ENCODE measurements at regions not wholly inside any gene's neighbourhood (a gene's known extent, or its start where the extent isn't known, plus 50 kb on each side); places are given as distances from the start of the nearest gene placed in this dataset.

- DNase-seq (ENCODE audit: low spot score) (no peak), ATAC-seq (ENCODE audit: insufficient number of reproducible peaks, low FRiP score, low read depth) (no peak)
- Histone ChIP-seq H3K36me3 (no peaks in the 10 kb centered on the region), H3K27ac (no peak overlapping the region), H3K4me3 (no peak overlapping the region), H3K9me3 (no peaks in the 10 kb centered on the region), H3K4me1 (ENCODE audit: control insufficient read depth in 1 of 2, low read depth in 2 of 2) (no peaks in the 10 kb centered on the region), H3K27me3 (replicated peaks; ENCODE audit: insufficient read depth) (no peaks in the 10 kb centered on the region)
- TF ChIP-seq, protein P1, sequence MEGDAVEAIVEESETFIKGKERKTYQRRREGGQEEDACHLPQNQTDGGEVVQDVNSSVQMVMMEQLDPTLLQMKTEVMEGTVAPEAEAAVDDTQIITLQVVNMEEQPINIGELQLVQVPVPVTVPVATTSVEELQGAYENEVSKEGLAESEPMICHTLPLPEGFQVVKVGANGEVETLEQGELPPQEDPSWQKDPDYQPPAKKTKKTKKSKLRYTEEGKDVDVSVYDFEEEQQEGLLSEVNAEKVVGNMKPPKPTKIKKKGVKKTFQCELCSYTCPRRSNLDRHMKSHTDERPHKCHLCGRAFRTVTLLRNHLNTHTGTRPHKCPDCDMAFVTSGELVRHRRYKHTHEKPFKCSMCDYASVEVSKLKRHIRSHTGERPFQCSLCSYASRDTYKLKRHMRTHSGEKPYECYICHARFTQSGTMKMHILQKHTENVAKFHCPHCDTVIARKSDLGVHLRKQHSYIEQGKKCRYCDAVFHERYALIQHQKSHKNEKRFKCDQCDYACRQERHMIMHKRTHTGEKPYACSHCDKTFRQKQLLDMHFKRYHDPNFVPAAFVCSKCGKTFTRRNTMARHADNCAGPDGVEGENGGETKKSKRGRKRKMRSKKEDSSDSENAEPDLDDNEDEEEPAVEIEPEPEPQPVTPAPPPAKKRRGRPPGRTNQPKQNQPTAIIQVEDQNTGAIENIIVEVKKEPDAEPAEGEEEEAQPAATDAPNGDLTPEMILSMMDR (IDR thresholded peaks at IDR 0.05) = no peak
Observed at GRCh38 chr6:167435209-167435728, 110.4 kb downstream of the TTLL2 start.

GRCh38 chr6:167437888-167438484 lies 113.1 kb downstream of the TTLL2 start:
- Histone ChIP-seq H3K27me3 (replicated peaks; ENCODE audit: insufficient read depth) (no peaks in the 10 kb centered on the region), H3K27ac (no peak overlapping the region), H3K36me3 (no peaks in the 10 kb centered on the region), H3K9me3 (no peaks in the 10 kb centered on the region), H3K4me1 (ENCODE audit: control insufficient read depth in 1 of 2, low read depth in 2 of 2) (no peaks in the 10 kb centered on the region), H3K4me3 (no peak overlapping the region)
- DNase-seq (ENCODE audit: low spot score) (no peak), ATAC-seq (ENCODE audit: insufficient number of reproducible peaks, low FRiP score, low read depth) (no peak)
- TF ChIP-seq, protein P1 (IDR thresholded peaks at IDR 0.05) = no peak

- no peak for ATAC-seq (ENCODE audit: insufficient number of reproducible peaks, low FRiP score, low read depth)
- Histone ChIP-seq H3K27ac (no peak overlapping the region), H3K4me3 (no peak overlapping the region), H3K36me3 (no peaks in the 10 kb centered on the region), H3K27me3 (replicated peaks; ENCODE audit: insufficient read depth) (no peaks in the 10 kb centered on the region), H3K9me3 (no peaks in the 10 kb centered on the region), H3K4me1 (ENCODE audit: control insufficient read depth in 1 of 2, low read depth in 2 of 2) (no peaks in the 10 kb centered on the region)
- no peak for DNase-seq (ENCODE audit: low spot score)
- TF ChIP-seq, protein P1 (IDR thresholded peaks at IDR 0.05) = no peak
Observed at GRCh38 chr6:167441715-167442206, 116.9 kb downstream of the TTLL2 start.

DNA sequence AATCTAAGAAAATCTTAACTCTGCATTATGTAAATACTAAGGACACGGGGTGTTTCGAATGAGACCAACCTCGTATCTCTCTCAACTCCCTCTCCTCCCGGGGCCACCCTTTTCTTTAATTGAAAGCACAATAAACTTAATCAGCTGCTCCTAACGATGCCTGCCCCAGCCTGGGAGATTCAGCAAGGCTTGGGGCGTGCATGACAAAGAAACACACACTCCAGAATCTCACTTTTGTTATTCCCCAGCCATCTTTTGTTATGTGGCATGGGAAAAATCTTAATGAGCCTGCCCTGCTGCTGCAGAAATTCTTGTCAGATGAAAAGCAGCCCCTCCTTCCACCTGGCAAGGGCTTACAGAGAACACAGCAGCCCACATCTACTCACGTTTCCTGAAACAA lies 117.4 kb downstream of the TTLL2 start:
- Histone ChIP-seq H3K27me3 (replicated peaks; ENCODE audit: insufficient read depth) (no peaks in the 10 kb centered on the region), H3K36me3 (no peaks in the 10 kb centered on the region), H3K27ac (no peak overlapping the region), H3K4me1 (ENCODE audit: control insufficient read depth in 1 of 2, low read depth in 2 of 2) (no peaks in the 10 kb centered on the region), H3K9me3 (no peaks in the 10 kb centered on the region), H3K4me3 (no peak overlapping the region)
- ATAC-seq (ENCODE audit: insufficient number of reproducible peaks, low FRiP score, low read depth) = no peak
- DNase-seq (ENCODE audit: low spot score) = no peak
- TF ChIP-seq, protein P1 (IDR thresholded peaks at IDR 0.05) = no peak

- DNase-seq (ENCODE audit: low spot score) (no peak), ATAC-seq (ENCODE audit: insufficient number of reproducible peaks, low FRiP score, low read depth) (no peak)
- no peak overlapping the region for H3K4me3 ChIP-seq
- no peaks in the 10 kb centered on the region for H3K36me3 ChIP-seq
- H3K27me3 ChIP-seq (replicated peaks; ENCODE audit: insufficient read depth) = no peaks in the 10 kb centered on the region
- TF ChIP-seq, protein P1 (IDR thresholded peaks at IDR 0.05) = no peak
- H3K9me3 ChIP-seq = no peaks in the 10 kb centered on the region
- no peaks in the 10 kb centered on the region for H3K4me1 ChIP-seq (ENCODE audit: control insufficient read depth in 1 of 2, low read depth in 2 of 2)
- no peak overlapping the region for H3K27ac ChIP-seq
Observed at GRCh38 chr6:167442796-167443680, 118.2 kb downstream of the TTLL2 start.
